ENCODE measurements at regions not wholly inside any gene's neighbourhood (a gene's known extent, or its start where the extent isn't known, plus 50 kb on each side); places are given as distances from the start of the nearest gene placed in this dataset.
A peak's percentile ranks its signal among the peaks of the same experiment; 100 is the strongest.

DNA sequence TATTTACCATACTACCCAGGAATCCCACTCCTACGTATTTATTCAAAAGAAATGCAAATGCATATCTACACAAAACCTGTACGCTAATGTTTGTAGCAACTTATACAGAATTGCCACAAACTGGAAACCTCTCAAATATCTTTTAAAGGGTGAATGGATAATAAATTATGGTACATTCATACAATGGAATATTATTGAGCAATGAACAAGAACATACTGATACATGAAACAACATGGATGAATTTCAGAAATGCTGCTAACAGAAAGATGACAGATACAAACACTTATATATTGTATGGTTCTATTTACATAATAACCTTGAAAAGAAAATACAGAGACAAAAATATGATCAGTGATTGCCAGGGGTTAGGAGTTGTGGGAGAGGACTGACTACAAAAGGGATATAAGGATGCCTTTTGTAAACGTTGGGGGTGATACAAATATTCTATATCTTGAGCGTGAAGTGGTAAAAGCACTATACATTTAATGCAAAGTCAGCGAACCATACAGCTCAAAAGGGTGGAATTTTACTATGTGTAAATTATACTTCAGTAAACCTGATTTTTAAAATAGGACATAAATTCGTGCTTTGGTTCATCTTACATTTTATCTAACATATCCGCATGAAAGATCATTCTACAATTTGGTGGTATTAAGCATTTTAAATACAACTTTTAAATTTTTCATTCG, 55.0 kb upstream of the FOXB1 start:
- Histone ChIP-seq H2AFZ (ENCODE audit: low read depth, low read length) (no peak overlapping the region), H3K27ac (ENCODE audit: low read depth, low read length) (no peak overlapping the region), H3K4me1 (ENCODE audit: insufficient read depth, low read length) (no peaks in the 10 kb centered on the region), H3K79me2 (ENCODE audit: insufficient read depth, low read length) (no peaks in the 10 kb centered on the region), H3K9me3 (ENCODE audit: insufficient read depth, low read depth, low read length) (no peaks in the 10 kb centered on the region), H3K27me3 (ENCODE audit: insufficient read depth, low read length) (no peaks in the 10 kb centered on the region), H4K20me1 (ENCODE audit: insufficient read depth, low read length) (no peaks in the 10 kb centered on the region), H3K4me2 (ENCODE audit: low read length) (no peak overlapping the region), H3K36me3 (ENCODE audit: insufficient read depth, low read length) (no peaks in the 10 kb centered on the region), H3K9ac (ENCODE audit: low read length) (no peak overlapping the region), H3K4me3 (ENCODE audit: insufficient read depth, low read depth, low read length) (no peak overlapping the region)
- FAIRE-seq (peak; percentile 62), DNase-seq (ENCODE audit: low read depth) (no peak)
- TF ChIP-seq, protein P1, sequence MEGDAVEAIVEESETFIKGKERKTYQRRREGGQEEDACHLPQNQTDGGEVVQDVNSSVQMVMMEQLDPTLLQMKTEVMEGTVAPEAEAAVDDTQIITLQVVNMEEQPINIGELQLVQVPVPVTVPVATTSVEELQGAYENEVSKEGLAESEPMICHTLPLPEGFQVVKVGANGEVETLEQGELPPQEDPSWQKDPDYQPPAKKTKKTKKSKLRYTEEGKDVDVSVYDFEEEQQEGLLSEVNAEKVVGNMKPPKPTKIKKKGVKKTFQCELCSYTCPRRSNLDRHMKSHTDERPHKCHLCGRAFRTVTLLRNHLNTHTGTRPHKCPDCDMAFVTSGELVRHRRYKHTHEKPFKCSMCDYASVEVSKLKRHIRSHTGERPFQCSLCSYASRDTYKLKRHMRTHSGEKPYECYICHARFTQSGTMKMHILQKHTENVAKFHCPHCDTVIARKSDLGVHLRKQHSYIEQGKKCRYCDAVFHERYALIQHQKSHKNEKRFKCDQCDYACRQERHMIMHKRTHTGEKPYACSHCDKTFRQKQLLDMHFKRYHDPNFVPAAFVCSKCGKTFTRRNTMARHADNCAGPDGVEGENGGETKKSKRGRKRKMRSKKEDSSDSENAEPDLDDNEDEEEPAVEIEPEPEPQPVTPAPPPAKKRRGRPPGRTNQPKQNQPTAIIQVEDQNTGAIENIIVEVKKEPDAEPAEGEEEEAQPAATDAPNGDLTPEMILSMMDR (IDR thresholded peaks at IDR 0.05; ENCODE audit: insufficient read depth, low read depth, low read length): no peak
- TF ChIP-seq EZH2 (IDR thresholded peaks at IDR 0.05; ENCODE audit: insufficient read depth, low read length): no peak
- Mint-ChIP-seq H3K27me3 (ENCODE audit: low read depth, unreplicated experiment) (peaks cover 7% of the 10 kb centered on the region), H3K36me3 (ENCODE audit: low read depth, unreplicated experiment) (no peaks in the 10 kb centered on the region), H3K9me3 (ENCODE audit: unreplicated experiment) (no peaks in the 10 kb centered on the region), H3K4me3 (ENCODE audit: unreplicated experiment) (no peak overlapping the region), H3K4me1 (ENCODE audit: low read depth, unreplicated experiment) (no peaks in the 10 kb centered on the region), H3K27ac (ENCODE audit: unreplicated experiment) (no peak overlapping the region)

DNA sequence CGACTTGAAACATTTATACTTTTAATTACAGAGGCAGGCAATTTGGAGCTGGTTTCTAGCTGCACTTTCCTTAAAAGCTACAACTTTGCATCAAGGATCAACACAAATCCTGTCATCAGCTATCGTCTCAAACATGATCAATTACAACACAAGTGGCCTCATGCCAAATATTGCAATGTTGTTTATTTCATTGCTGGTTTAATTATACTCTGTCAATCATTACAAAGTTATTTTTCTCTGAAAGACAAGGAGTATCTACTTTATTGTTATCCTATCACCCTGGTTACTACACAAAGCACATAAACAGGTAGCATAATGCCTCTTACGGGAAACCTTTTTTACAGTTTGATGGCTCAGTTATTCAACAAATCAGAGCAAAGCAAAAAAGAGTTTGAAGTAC, 58.0 kb upstream of the FOXB1 start:
- Histone ChIP-seq H3K27me3 (ENCODE audit: insufficient read depth, low read length) (no peaks in the 10 kb centered on the region), H3K4me2 (ENCODE audit: low read length) (no peak overlapping the region), H3K79me2 (ENCODE audit: insufficient read depth, low read length) (no peaks in the 10 kb centered on the region), H3K36me3 (ENCODE audit: insufficient read depth, low read length) (no peaks in the 10 kb centered on the region), H3K4me3 (ENCODE audit: insufficient read depth, low read depth, low read length) (no peak overlapping the region), H3K9me3 (ENCODE audit: insufficient read depth, low read depth, low read length) (no peaks in the 10 kb centered on the region), H3K9ac (ENCODE audit: low read length) (no peak overlapping the region), H3K4me1 (ENCODE audit: insufficient read depth, low read length) (no peaks in the 10 kb centered on the region), H3K27ac (ENCODE audit: low read depth, low read length) (no peak overlapping the region), H4K20me1 (ENCODE audit: insufficient read depth, low read length) (no peaks in the 10 kb centered on the region), H2AFZ (ENCODE audit: low read depth, low read length) (no peak overlapping the region)
- Mint-ChIP-seq H3K9me3 (ENCODE audit: unreplicated experiment) (no peaks in the 10 kb centered on the region), H3K27me3 (ENCODE audit: low read depth, unreplicated experiment) (peaks cover 7% of the 10 kb centered on the region), H3K4me1 (ENCODE audit: low read depth, unreplicated experiment) (peaks cover 9% of the 10 kb centered on the region), H3K27ac (ENCODE audit: unreplicated experiment) (no peak overlapping the region), H3K36me3 (ENCODE audit: low read depth, unreplicated experiment) (no peaks in the 10 kb centered on the region), H3K4me3 (ENCODE audit: unreplicated experiment) (no peak overlapping the region)
- FAIRE-seq (no peak), DNase-seq (ENCODE audit: low read depth) (no peak)
- no peak for TF ChIP-seq EZH2 (IDR thresholded peaks at IDR 0.05; ENCODE audit: insufficient read depth, low read length)
- TF ChIP-seq, protein P1 (IDR thresholded peaks at IDR 0.05; ENCODE audit: insufficient read depth, low read depth, low read length): no peak

DNA sequence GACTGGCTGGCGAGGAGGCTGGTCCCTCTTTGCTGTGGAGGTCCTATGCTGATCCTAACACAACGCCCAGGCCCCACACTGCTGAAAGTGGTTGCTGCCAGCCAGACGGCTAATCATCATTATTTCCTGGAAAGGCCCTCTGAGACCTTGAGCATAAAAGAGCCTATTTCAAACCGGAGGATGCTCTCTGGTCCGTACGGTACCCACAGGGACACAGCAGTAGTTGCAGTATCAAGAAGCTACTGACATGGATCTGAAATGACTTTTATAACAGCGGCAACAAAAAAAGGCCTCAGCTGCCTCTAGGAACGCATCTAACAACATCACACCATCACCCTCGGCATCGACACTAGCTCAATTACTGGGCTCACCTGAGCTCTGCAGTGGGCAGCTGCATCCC, 59.1 kb upstream of the FOXB1 start:
- H3K4me3 Mint-ChIP-seq (ENCODE audit: unreplicated experiment): no peak overlapping the region
- H3K9ac ChIP-seq (ENCODE audit: low read length): no peak overlapping the region
- H3K4me2 ChIP-seq (ENCODE audit: low read length): no peak overlapping the region
- H2AFZ ChIP-seq (ENCODE audit: low read depth, low read length): no peak overlapping the region
- peaks cover 9% of the 10 kb centered on the region for H3K4me1 Mint-ChIP-seq (ENCODE audit: low read depth, unreplicated experiment)
- H3K27me3 ChIP-seq (ENCODE audit: insufficient read depth, low read length): peaks cover 3% of the 10 kb centered on the region
- H4K20me1 ChIP-seq (ENCODE audit: insufficient read depth, low read length): no peaks in the 10 kb centered on the region
- TF ChIP-seq, protein P1 (IDR thresholded peaks at IDR 0.05; ENCODE audit: insufficient read depth, low read depth, low read length): no peak
- TF ChIP-seq EZH2 (IDR thresholded peaks at IDR 0.05; ENCODE audit: insufficient read depth, low read length): no peak
- no peak overlapping the region for H3K27ac ChIP-seq (ENCODE audit: low read depth, low read length)
- H3K9me3 Mint-ChIP-seq (ENCODE audit: unreplicated experiment): no peaks in the 10 kb centered on the region
- no peaks in the 10 kb centered on the region for H3K36me3 ChIP-seq (ENCODE audit: insufficient read depth, low read length)
- no peak for FAIRE-seq
- no peak overlapping the region for H3K27ac Mint-ChIP-seq (ENCODE audit: unreplicated experiment)
- H3K79me2 ChIP-seq (ENCODE audit: insufficient read depth, low read length): no peaks in the 10 kb centered on the region
- H3K36me3 Mint-ChIP-seq (ENCODE audit: low read depth, unreplicated experiment): no peaks in the 10 kb centered on the region
- H3K27me3 Mint-ChIP-seq (ENCODE audit: low read depth, unreplicated experiment): peaks cover 7% of the 10 kb centered on the region
- DNase-seq (ENCODE audit: low read depth): no peak
- H3K4me1 ChIP-seq (ENCODE audit: insufficient read depth, low read length): no peaks in the 10 kb centered on the region
- no peaks in the 10 kb centered on the region for H3K9me3 ChIP-seq (ENCODE audit: insufficient read depth, low read depth, low read length)
- no peak overlapping the region for H3K4me3 ChIP-seq (ENCODE audit: insufficient read depth, low read depth, low read length)
